NCI-H226 (cell line): ENCODE measurements at regions not wholly inside any gene's neighbourhood (a gene's known extent, or its start where the extent isn't known, plus 50 kb on each side); places are given as distances from the start of the nearest gene placed in this dataset.

Experiments
- DNase-seq: peaks from one replicate; pipeline ENCODE4 v3.0.0-alpha.2; 2015

- DNase-seq = no peak
Measured at GRCh38 chr22:27557286-27558008, 244.1 kb downstream of the MN1 start.

- DNase-seq = no peak
Measured at GRCh38 chr22:27558658-27559371, 242.7 kb downstream of the MN1 start.

DNA sequence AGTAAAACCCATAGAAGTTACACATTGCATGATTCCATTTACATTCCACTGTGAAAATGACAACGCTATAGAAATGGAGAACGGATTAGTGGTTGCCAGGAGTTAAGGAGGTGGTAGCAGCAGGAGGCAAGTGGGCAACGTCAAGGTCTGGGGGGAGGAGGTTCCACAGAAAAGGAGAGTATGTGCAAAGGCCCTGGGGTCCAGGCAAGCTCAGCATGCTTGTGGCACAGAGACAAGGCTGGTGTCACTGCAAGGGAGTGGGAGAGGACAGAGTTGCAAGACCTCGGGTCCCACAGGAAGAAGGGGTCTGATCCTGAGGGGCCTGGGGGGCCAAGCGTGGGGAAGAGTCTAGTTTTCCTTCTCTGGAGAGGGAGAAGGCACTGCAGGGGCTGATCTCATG lies 240.8 kb downstream of the MN1 start:
- no peak for DNase-seq

DNA sequence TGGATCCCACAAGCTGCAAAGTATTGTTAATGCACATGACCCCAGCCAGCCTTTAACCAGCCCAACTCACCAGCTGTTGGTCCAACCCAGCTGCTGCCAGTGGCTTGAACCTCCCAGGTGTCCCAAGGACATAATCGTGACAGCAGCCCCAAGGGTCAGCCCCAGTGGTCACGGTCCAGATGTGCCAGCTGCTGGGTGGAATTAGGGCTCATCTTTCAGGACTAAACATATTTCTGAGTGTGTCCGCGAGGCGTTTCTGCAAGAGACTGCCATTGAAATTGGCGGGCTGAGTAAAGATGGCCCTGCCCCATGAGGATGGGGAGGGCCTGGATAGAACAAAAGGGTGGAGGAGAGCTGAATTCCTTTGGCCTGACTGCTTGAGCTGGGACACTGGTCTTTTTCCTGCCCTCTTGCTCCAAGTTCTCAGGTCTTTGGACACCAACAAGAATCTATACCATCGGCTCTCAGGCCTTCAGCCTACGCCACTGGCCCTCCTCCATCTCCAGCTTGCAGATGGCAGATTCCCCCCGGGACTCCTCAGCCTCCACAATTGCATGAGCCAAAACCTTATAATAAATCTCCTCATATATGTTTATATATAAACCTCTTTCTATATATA lies 240.2 kb downstream of the MN1 start:
- no peak for DNase-seq

- DNase-seq = no peak
Measured at GRCh38 chr22:27564806-27565205, 236.8 kb downstream of the MN1 start.

- DNase-seq = no peak
Measured at GRCh38 chr22:27566602-27567001, 235.0 kb downstream of the MN1 start.

- no peak for DNase-seq
Measured at GRCh38 chr22:27568265-27568664, 233.3 kb downstream of the MN1 start.

- no peak for DNase-seq
Measured at GRCh38 chr22:27571463-27572277, 229.9 kb downstream of the MN1 start.

- no peak for DNase-seq
Measured at GRCh38 chr22:27572278-27572666, 229.3 kb downstream of the MN1 start.

GRCh38 chr22:27573280-27574001 lies 228.1 kb downstream of the MN1 start:
- DNase-seq = no peak

- DNase-seq = no peak
Measured at GRCh38 chr22:27574002-27574366, 227.6 kb downstream of the MN1 start.

DNA sequence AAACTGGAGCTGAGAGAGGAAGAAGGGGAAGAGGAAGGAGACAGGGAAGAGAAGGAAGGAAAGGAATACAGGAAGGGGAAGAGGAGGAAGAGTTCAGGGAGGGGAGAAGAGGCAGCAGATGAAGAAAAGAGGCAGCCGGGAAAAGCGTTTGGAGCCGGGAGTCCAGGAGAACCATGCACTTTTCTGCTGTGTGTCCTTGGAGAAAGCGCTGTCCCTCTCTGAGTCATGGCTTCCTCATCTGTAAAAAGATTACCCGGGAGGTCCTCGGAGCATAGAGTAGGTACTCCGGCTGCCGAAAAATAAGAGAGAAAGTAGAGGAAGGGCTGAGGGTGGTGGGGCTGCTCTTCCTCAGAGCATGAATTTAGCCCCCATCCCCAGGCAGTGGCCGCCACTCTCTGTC lies 226.9 kb downstream of the MN1 start:
- DNase-seq = no peak

GRCh38 chr22:27575348-27575747 lies 226.2 kb downstream of the MN1 start:
- DNase-seq = no peak

DNA sequence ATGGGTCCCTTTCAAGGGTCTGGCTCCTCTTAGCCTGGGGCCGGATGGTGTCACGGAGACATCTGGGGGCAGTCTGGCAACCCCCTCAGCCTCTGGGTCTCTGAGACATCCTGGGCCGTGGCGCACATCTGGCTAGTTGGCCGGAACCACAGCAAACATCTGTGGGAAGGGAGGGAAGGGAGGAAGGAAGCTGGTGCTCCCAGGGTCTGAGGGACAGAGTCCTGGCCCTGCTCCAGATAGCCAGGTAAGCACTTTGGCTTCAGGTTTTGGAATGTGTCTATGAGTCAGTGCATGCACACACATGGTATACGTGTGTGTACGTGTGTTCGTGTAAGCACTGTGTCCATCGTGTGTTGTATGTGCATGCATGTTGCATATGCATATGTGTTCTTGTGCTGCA lies 225.1 kb downstream of the MN1 start:
- no peak for DNase-seq

- no peak for DNase-seq
Measured at GRCh38 chr22:27576815-27577573, 224.6 kb downstream of the MN1 start.

- DNase-seq = no peak
Measured at GRCh38 chr22:27577574-27577969, 224.0 kb downstream of the MN1 start.

DNA sequence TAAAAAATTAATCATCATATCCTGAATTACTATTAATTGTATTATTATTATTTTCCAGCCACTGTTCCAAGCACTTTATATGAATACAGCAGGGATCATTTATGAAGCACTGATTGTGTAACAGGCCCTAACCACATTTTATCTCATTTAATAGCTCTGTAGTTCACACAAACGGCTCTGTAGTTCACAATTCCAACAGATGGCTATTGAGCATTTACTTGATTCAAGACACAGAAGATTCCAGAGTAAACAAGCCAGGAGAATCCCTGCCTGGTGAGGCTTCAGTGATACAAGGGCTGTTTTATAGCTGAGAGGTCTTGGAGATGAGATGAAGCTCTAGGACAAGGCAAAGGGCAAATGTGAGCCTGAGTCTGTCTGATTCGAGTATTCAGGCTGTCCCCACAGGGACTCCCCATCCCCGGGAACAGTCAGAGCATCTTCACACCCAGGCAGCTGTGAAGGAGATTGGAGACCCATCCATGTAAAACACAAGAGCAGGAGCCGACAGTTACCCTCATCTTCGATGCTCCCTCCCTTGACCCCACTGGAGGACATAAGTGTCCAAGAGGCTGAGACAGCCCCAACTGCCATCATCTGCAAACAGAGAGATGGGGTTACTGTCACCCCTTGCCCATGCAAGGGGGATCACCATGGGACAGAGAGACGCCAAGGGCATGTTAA lies 222.5 kb downstream of the MN1 start:
- no peak for DNase-seq

DNA sequence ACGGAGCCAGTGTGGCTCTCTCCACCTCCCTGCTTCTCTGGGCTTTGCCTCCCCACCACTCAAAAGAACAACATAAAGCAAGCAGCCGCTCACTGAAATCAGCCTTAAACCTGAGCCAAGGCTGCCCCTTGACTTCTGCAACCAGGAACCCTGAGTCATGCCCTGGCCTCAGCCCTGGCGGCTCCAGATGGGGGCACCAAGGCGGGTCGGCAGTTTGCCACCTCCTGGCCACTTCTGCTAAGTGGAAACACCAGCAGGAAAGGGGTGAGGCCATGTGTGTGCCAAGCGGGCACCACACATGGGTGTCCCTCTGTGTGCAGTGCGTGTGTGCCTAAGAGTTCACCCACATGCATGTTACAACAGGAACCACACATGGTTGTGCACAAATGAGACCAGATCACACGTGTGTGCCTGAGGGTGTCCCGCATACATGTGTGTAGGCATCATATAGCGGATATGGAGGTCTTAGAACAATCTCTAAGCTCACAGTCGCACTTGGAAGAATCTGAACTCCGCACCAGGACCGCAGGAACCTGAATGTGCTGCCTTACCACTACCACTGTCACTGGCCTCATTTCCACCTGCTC lies 221.2 kb downstream of the MN1 start:
- no peak for DNase-seq

GRCh38 chr22:27581236-27581635 lies 220.3 kb downstream of the MN1 start:
- no peak for DNase-seq

DNA sequence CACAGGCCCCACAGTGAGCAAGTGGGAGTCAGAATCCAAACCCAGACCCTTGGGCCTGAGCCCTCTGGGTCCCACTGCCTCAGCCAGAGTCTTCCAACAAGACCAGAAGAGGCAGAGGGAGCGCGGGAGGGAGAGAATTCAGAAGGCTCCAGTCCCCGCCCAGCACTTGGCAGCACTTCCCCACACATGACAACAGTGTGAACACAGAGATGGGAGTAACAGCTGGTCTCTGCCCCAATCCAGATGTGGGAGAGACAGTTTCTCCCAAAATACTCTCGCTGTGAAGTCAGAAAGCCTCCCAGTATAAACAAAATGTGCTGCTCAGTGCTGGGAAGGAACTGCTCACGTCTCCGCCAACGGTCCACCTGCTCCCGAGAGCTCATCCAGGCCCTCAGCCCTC lies 219.9 kb downstream of the MN1 start:
- no peak for DNase-seq

GRCh38 chr22:27583856-27584255 lies 217.7 kb downstream of the MN1 start:
- no peak for DNase-seq
